Right lobe of liver (tissue), 6 donors: ENCODE measurements at regions not wholly inside any gene's neighbourhood (a gene's known extent, or its start where the extent isn't known, plus 50 kb on each side); places are given as distances from the start of the nearest gene placed in this dataset.
A peak's percentile ranks its signal among the peaks of the same experiment; 100 is the strongest.

ENCODE experiments used
- ATAC-seq, 4 donors: fragments of 200-7000 bp; cut with Tn5 transposase; one replicate each; pipeline ENCODE4 v1.9.1; 2020; ENCODE audit warnings: mild to moderate bottlenecking in 4 of 4, moderate library complexity in 4 of 4
- DNase-seq, 3 donors: peaks; one replicate each; pipeline ENCODE4 v3.0.0-alpha.2; 2020
- H3K27ac ChIP-seq, 3 donors: fragments of 200-600 bp; one replicate each; pipeline ENCODE4 v1.8.0; 2022
- H3K27me3 ChIP-seq, 2 donors: fragments of 200-600 bp; one replicate each; pipeline ENCODE4 v1.8.0; 2022
- H3K36me3 ChIP-seq, 4 donors: fragments of 200-600 bp; sonication (generic) in 1 of 4; one replicate each; pipeline versions ENCODE4 v1.5.1 to v1.8.0; 2017 to 2022; ENCODE audit warnings: control low read depth in 1 of 4
- H3K4me1 ChIP-seq, 4 donors: fragments of 200-600 bp; sonication (generic) in 1 of 4; one replicate each; pipeline versions ENCODE4 v1.5.1 to v1.8.0; 2017 to 2022; ENCODE audit warnings: control low read depth in 1 of 4
- H3K4me3 ChIP-seq, 3 donors: fragments of 200-600 bp; one replicate each; pipeline ENCODE4 v1.8.0; 2022
- H3K9me3 ChIP-seq, 4 donors: fragments of 200-600 bp; sonication (generic) in 1 of 4; one replicate each; pipeline versions ENCODE4 v1.5.1 to v1.8.0; 2017 to 2022; ENCODE audit warnings: control low read depth in 1 of 4
- POLR2A ChIP-seq: fragments of 450-650 bp; IDR thresholded peaks from one replicate; pipeline ENCODE4 v1.6.1; 2017; ENCODE audit warnings: antibody characterized with exemption, mild to moderate bottlenecking
- WGBS: methylation state at CpG from one replicate; pipeline ENCODE4 v1.1.6; 2018; ENCODE audit warnings: low coverage, low lambda C conversion rate; ENCODE audit not compliant: insufficient coverage; ENCODE audit errors: missing lambda C conversion rate; 5-methylcytosine and 5-hydroxymethylcytosine counted together
- intact Hi-C, 2 donors: fragments of 100-400 bp; cut with DNase I; formaldehyde crosslinking; loops; one replicate each; pipeline versions ENCODE4 v1.11.2 to v1.14.1; 2022
- TF ChIP-seq, protein P1 (sequence below), 4 donors: fragments of 200-600 bp in 3 of 4; fragments of 450-650 bp in 1 of 4; IDR thresholded peaks; one replicate each; pipeline versions ENCODE4 v1.5.1 to v1.8.0; 2016 to 2022; ENCODE audit warnings: antibody characterized with exemption in 4 of 4, mild to moderate bottlenecking in 2 of 4
- donor health status: DM: no; HTN: yes; CAD: no.
- donor health status: DM: no; HTN: no; CAD: no.
- donor health status: DM: no; HTN: no; CAD: no.
- donor health status: DM: no; HTN: yes; CAD: no.
- donor health status: DM: no; HTN: yes; CAD: no.

DNA sequence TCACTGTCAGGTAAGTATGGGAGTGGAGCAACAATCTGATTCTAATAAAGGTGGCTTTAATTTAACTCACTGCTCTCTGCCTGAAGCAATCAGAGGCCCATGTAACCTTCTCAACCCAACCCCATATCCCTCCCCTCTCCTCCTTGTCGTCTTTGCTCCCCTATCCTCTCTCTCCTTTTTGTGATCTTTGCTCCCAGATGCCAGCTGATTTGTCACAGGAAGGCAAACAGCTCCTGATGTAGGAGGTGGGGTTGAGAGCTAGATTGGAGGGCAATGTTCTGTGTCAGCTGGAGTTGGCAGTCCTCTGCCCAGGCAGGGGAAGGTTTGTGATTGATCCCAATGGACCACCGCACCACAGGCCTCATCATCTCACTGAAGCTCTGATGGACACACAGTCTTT is 101.4 kb upstream of the PIK3CG start:
- ATAC-seq (peak in 2 of 4 donors; percentile 22 to 25), DNase-seq (no peak)
- no peaks in the 10 kb centered on the region for H3K9me3 ChIP-seq
- 33% methylated on average over 1 of the region's 2 CpGs for WGBS
- H3K4me3 ChIP-seq: no peak overlapping the region
- H3K27ac ChIP-seq: no peak overlapping the region
- no peaks in the 10 kb centered on the region for H3K4me1 ChIP-seq
- H3K36me3 ChIP-seq: no peaks in the 10 kb centered on the region
- no peak for TF ChIP-seq POLR2A
- TF ChIP-seq, protein P1, sequence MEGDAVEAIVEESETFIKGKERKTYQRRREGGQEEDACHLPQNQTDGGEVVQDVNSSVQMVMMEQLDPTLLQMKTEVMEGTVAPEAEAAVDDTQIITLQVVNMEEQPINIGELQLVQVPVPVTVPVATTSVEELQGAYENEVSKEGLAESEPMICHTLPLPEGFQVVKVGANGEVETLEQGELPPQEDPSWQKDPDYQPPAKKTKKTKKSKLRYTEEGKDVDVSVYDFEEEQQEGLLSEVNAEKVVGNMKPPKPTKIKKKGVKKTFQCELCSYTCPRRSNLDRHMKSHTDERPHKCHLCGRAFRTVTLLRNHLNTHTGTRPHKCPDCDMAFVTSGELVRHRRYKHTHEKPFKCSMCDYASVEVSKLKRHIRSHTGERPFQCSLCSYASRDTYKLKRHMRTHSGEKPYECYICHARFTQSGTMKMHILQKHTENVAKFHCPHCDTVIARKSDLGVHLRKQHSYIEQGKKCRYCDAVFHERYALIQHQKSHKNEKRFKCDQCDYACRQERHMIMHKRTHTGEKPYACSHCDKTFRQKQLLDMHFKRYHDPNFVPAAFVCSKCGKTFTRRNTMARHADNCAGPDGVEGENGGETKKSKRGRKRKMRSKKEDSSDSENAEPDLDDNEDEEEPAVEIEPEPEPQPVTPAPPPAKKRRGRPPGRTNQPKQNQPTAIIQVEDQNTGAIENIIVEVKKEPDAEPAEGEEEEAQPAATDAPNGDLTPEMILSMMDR (IDR thresholded peaks at IDR 0.05): no peak
- no peaks in the 10 kb centered on the region for H3K27me3 ChIP-seq
- intact Hi-C loops: no loop called here

DNA sequence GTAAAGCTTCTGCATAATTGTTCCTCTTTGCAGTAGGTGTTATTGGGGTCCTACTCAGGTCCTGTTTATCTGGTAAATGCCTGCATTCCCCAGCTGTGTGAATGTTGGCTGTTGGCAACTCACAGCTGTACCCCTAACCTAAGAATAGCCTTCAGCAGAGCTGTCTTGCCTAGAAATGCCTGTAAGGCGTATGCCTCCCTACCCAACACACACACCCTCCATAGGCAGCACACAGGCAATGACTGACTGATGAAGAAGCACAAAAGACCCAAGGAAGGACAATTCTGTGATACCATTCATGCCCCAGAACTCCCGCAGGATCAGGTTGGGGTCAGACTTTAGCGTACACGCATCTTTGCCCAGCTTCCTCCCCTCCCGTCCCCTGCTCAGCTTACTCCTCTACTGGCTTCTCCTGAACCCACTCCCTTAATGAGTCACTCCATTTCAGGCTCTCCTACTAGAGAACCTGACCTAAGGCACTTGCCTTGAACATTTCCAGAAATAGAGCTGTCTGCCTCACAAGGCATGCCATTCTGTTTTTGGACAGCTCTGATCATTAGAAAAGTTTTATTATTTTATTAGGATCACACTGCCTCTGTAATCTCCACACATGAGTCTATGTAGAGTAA is 99.2 kb upstream of the PIK3CG start:
- Histone ChIP-seq H3K4me1 (no peaks in the 10 kb centered on the region), H3K36me3 (no peaks in the 10 kb centered on the region), H3K4me3 (no peak overlapping the region), H3K27ac (no peak overlapping the region), H3K9me3 (no peaks in the 10 kb centered on the region), H3K27me3 (no peaks in the 10 kb centered on the region)
- TF ChIP-seq, protein P1 (IDR thresholded peaks at IDR 0.05): no peak
- no peak for TF ChIP-seq POLR2A
- DNase-seq (no peak), ATAC-seq (no peak)
- WGBS: 93% methylated on average over 4 of the region's 5 CpGs
- intact Hi-C loops: no loop called here

DNA sequence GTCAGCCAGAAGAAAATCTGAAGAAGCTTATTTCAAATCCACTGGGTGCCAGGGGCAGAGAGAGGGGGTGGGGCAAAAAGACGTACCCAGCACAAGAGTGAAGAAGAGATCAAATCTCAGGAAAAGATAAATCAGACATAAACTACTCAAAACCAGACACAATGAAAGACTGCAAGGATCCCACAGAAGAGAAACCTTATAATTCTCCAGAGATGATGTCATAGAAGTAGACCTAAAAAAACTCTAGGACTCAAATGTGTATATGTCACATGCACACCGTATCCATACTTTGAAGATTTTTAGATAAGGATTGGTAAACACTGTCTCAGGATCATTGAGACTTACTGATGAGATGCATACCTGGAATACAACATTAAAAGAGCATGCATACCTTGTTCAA is 98.5 kb upstream of the PIK3CG start:
- intact Hi-C loops: no loop called here
- no peak for DNase-seq
- Histone ChIP-seq H3K9me3 (no peaks in the 10 kb centered on the region), H3K27ac (no peak overlapping the region), H3K36me3 (no peaks in the 10 kb centered on the region), H3K4me3 (no peak overlapping the region), H3K4me1 (no peaks in the 10 kb centered on the region), H3K27me3 (no peaks in the 10 kb centered on the region)
- no peak for ATAC-seq
- TF ChIP-seq, protein P1 (IDR thresholded peaks at IDR 0.05): no peak
- no peak for TF ChIP-seq POLR2A
- WGBS: 86% methylated on average over 2 of the region's 2 CpGs

DNA sequence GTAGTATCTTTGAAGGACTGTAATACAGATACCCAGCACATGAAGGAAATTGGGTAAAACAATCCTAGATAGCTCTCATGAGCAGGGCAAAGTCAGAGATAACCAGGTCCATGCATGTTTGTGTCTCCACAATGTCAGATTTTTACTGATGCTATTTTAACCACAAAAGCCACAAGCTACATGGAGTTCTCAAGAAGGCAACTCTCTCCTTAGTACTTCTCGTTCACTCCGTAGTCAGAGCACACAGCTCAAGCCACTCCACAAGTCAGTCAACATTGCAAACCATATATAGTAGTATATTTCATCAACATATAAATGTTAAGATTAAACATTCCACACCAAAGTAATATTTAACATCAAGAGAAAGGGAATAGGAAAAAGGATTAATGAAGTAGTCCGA is 98.0 kb upstream of the PIK3CG start:
- intact Hi-C loops: no loop called here
- Histone ChIP-seq H3K9me3 (no peaks in the 10 kb centered on the region), H3K36me3 (no peaks in the 10 kb centered on the region), H3K4me1 (no peaks in the 10 kb centered on the region), H3K27ac (no peak overlapping the region), H3K27me3 (no peaks in the 10 kb centered on the region), H3K4me3 (no peak overlapping the region)
- no peak for DNase-seq
- TF ChIP-seq, protein P1 (IDR thresholded peaks at IDR 0.05): no peak
- TF ChIP-seq POLR2A: no peak
- no peak for ATAC-seq
- WGBS: 81% methylated on average over 3 of the region's 3 CpGs
